Glutamatergic neuron (in vitro differentiated cells): ENCODE measurements at regions not wholly inside any gene's neighbourhood (a gene's known extent, or its start where the extent isn't known, plus 50 kb on each side); places are given as distances from the start of the nearest gene placed in this dataset.
A peak's percentile ranks its signal among the peaks of the same experiment; 100 is the strongest.

ENCODE experiments used
- DNase-seq: peaks from one replicate; pipeline ENCODE4 v3.0.0; 2022
- H3K27ac Mint-ChIP-seq: one replicate; pipeline ENCODE4 v1.8.0; 2020; ENCODE audit warnings: mild to moderate bottlenecking, mixed read lengths, inconsistent platforms; ENCODE audit not compliant: unreplicated experiment
- H3K27me3 Mint-ChIP-seq: one replicate; pipeline ENCODE4 v1.8.0; 2020; ENCODE audit warnings: mild to moderate bottlenecking, moderate library complexity, mixed read lengths, inconsistent platforms; ENCODE audit not compliant: unreplicated experiment
- H3K36me3 Mint-ChIP-seq: one replicate; pipeline ENCODE4 v1.8.0; 2020; ENCODE audit warnings: mild to moderate bottlenecking, mixed read lengths, inconsistent platforms; ENCODE audit not compliant: unreplicated experiment
- H3K4me1 Mint-ChIP-seq: one replicate; pipeline ENCODE4 v1.8.0; 2020; ENCODE audit warnings: mild to moderate bottlenecking, low read depth, mixed read lengths, inconsistent platforms; ENCODE audit not compliant: unreplicated experiment
- H3K4me3 Mint-ChIP-seq: one replicate; pipeline ENCODE4 v1.8.0; 2020; ENCODE audit warnings: mild to moderate bottlenecking, mixed read lengths, inconsistent platforms; ENCODE audit not compliant: unreplicated experiment
- H3K9me3 Mint-ChIP-seq: one replicate; pipeline ENCODE4 v1.8.0; 2020; ENCODE audit warnings: mild to moderate bottlenecking, moderate library complexity, mixed read lengths, inconsistent platforms; ENCODE audit not compliant: unreplicated experiment
- CTCF ChIP-seq: fragments of 200-600 bp; sonication (generic); IDR thresholded peaks from one replicate; pipeline ENCODE4 v1.5.0; 2021; ENCODE audit not compliant: partially characterized antibody, unreplicated experiment

GRCh38 chr4:12697970-12698369, 786.2 kb downstream of the RAB28 start:
- Mint-ChIP-seq H3K4me1 (no peaks in the 10 kb centered on the region), H3K9me3 (no peaks in the 10 kb centered on the region), H3K27ac (no peak overlapping the region), H3K36me3 (no peaks in the 10 kb centered on the region), H3K4me3 (no peak overlapping the region), H3K27me3 (no peaks in the 10 kb centered on the region)
- no peak for DNase-seq
- no peak for TF ChIP-seq CTCF

- DNase-seq = no peak
- no peak overlapping the region for H3K27ac Mint-ChIP-seq
- no peak overlapping the region for H3K4me3 Mint-ChIP-seq
- no peaks in the 10 kb centered on the region for H3K9me3 Mint-ChIP-seq
- H3K4me1 Mint-ChIP-seq = no peaks in the 10 kb centered on the region
- TF ChIP-seq CTCF = no peak
- H3K36me3 Mint-ChIP-seq = no peaks in the 10 kb centered on the region
- H3K27me3 Mint-ChIP-seq = no peaks in the 10 kb centered on the region
Observed at GRCh38 chr4:12692815-12693214, 791.3 kb downstream of the RAB28 start.

- Mint-ChIP-seq H3K9me3 (no peaks in the 10 kb centered on the region), H3K36me3 (no peaks in the 10 kb centered on the region), H3K27ac (no peak overlapping the region), H3K4me3 (no peak overlapping the region), H3K27me3 (no peaks in the 10 kb centered on the region), H3K4me1 (no peaks in the 10 kb centered on the region)
- DNase-seq = no peak
- TF ChIP-seq CTCF = no peak
Observed at GRCh38 chr4:12691168-12691567, 793.0 kb downstream of the RAB28 start.

- H3K4me1 Mint-ChIP-seq = no peaks in the 10 kb centered on the region
- H3K27me3 Mint-ChIP-seq = no peaks in the 10 kb centered on the region
- DNase-seq = no peak
- no peak overlapping the region for H3K4me3 Mint-ChIP-seq
- H3K36me3 Mint-ChIP-seq = no peaks in the 10 kb centered on the region
- H3K27ac Mint-ChIP-seq = no peak overlapping the region
- no peak for TF ChIP-seq CTCF
- H3K9me3 Mint-ChIP-seq = no peaks in the 10 kb centered on the region
Observed at GRCh38 chr4:12689457-12689856, 794.7 kb downstream of the RAB28 start.

GRCh38 chr4:12679217-12679616, 804.9 kb downstream of the RAB28 start:
- Mint-ChIP-seq H3K27ac (no peak overlapping the region), H3K4me1 (no peaks in the 10 kb centered on the region), H3K9me3 (peaks cover 1% of the 10 kb centered on the region), H3K36me3 (no peaks in the 10 kb centered on the region), H3K4me3 (no peak overlapping the region), H3K27me3 (no peaks in the 10 kb centered on the region)
- TF ChIP-seq CTCF = peak; percentile 42
- DNase-seq = no peak
